Stimulated activated CD4-positive, alpha-beta T cell treated with anti-CD3 and anti-CD28 coated beads, Interleukin-2, amount 100 ng/mL, for 4 hours (primary cell): ENCODE measurements at regions not wholly inside any gene's neighbourhood (a gene's known extent, or its start where the extent isn't known, plus 50 kb on each side); places are given as distances from the start of the nearest gene placed in this dataset.

Experiments
- DNase-seq: peaks from one replicate; pipeline ENCODE4 v3.0.0-alpha.2; 2020; ENCODE audit warnings: low read depth

DNA sequence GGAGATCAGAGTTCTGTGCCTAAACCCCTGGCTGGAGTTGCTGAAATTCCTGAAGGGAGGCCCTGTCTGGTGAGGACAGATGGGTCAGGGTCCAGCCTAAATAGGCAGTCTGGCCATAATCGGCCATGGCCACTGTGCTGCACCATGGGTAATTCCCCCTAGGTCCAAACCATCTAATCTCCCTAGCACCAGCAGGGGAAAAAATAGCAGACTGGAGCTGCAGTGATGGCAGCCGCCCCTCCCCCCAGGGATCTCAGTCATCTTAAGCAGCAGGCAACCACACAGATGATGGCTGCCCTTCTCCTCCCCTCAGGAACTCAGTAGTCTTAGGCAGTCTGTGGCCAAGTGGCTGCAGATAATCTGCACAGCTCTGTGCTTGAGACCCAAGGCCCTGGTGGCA, 68.4 kb upstream of the CD96 start:
- DNase-seq = no peak

DNA sequence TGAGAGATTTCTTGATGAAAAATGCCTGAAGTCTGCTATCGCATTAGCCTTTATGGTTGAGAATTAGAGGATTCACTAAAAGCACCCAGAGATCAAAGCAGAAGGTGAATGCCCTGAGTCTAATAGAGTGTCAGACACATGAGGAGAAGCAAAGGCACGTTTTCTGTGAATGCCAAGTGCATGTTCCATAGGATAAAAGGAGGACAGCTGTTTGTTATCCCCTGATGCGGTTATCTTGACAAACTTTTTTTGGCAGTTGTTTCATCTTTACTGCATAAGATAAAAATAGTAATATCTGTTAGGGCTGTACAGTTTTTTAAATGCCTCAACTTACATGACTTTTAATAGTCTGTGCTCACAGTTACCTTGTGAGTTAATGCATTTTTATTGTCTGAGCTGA, 65.3 kb upstream of the CD96 start:
- DNase-seq = no peak

DNA sequence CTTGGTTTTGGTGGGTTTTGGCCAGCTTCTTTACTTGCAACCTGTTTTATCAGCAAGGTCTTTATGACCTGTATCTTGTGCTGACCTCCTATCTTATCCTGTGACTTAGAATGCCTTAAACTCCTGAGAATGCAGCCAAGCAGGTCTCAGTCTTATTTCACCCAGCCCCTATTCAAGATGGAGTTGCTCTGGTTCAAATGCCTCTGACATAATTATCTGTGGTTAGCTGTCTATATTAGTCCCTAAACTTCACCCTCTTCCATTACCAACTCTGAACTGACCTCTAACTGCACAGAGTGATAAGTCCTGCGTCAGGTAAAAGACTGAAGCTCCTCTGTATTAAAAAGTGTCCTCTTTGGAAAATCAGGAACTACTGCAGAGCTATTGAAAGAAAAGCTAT, 61.9 kb upstream of the CD96 start:
- no peak for DNase-seq

DNA sequence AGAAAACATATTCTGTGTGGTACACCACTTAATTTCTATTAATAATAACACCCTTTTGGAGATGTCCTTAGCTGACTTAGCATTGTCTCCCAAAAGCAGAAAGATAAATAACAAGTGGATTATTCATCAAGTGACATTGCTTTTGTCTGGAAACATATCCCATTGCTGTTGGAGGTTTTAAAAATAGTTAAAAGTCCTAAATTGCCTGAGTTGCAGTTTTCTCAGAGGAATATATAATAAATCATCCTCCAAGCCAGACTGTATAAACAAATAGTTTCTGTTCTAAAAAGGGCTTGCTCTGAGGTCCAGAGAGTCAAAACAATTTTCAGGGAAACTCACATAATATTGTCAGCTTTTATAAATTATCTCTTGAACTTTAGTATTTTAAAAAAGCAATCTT, 60.4 kb upstream of the CD96 start:
- no peak for DNase-seq

DNA sequence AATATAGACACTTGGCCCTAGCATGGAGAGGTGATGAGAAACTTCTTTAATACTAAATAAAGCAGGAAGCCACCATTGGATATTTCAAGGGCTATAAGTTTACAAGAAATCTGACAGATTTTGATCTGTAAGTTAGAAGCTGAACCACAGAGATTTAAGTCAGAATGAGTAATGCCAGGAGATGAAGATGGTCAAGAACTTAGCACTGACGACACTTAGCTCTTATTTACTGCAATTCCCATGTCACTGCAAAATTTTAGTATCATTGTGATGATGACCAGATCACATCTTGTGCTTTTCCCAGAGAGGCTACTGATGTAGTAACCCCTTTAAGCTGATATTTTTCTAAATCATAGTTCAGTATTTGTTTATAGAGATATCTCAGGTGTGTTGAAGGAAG, 59.4 kb upstream of the CD96 start:
- no peak for DNase-seq

DNA sequence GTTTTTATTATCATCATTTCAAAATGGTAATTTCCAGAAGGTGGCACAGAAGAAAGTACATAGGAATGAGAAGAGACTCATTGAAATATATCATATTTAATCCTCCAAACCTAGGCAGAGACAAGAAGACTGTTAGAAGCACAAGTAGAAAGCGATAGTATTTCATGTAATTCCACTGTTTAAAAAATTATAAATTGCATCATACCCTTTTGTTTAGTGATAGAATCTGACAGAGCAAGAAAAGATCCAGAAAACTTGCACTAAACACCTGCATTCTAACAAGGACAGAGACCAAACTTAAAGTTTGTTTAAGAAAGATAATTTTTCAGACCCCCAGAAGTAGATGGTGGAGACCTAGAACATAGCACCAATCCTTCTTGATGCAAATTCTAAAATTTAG, 56.9 kb upstream of the CD96 start:
- DNase-seq = no peak
